ENCODE measurements at regions not wholly inside any gene's neighbourhood (a gene's known extent, or its start where the extent isn't known, plus 50 kb on each side); places are given as distances from the start of the nearest gene placed in this dataset.

GRCh38 chr11:15889363-15890030 is 466.8 kb downstream of the SOX6 start:
- DNase-seq, result no peak

DNA sequence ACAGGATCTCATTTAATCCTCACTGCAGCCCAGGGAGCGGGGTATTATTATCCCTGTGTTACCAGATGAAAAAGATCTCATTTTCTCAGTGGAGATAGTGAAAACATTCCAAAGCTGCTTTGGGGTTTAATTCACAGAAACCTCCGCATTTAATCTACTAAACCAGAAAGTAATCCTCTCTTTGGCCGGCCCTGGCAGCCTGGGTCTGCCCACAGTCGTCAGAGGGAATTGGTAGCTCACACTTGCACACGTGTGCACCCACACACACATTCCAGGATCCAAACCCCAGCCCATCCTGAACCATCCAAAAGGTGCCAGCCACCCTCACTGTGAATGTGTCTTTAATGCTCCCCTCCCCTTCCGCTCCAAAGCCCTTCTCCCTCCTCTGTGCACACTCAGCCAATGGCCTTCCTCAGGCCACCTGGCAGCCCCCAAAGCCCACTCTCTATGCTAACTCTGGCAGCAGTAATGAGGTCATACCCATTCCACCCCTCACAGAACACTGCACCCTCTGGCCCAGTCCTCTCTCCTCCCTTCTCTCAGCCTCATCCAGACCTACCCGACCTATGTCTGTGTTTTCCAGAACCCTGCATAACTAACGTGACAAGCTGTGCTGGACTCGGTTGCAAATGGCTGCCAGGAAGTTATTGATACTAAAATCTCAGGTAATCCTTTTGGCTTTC is 466.2 kb downstream of the SOX6 start:
- DNase-seq, result no peak

DNA sequence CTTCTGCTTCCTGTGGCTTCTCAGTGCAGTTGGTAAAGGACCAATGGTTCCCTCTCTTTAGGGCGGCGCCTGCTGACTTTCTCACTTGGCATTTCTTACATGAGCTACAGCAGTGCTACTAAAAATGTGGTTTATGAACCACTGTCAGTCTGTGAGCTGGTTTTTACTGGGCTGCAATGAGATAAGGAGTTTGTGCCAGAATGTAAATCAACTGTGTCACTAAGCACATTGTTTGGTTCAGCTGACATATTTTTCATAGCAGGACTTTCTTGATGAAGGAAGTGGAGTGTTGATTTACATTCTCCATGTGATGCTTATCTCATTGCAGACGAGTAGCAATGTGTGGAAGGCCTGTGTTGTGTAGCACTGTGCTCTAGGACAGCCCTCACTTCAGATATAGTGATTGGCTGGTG is 463.3 kb downstream of the SOX6 start:
- no peak for DNase-seq

DNA sequence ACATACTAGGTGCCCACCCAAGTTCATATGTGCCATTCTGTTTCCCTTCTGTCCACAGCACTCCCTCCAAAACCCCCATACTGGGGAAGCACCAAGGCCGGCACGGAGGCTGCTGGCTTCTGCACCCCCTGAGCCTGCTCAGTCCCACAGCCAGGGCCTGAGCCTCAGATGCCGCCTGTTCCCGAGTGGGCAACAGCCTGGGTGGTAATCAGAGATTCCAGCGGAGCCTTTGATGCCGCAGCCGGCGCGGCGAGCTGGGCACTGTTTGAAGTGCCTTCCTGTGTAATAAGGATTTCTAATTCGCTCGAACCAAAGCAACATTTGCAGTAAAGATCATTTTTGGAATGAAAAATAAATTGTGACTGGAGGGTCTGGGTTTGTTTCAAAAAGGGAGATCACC is 460.3 kb downstream of the SOX6 start:
- DNase-seq, result no peak

DNA sequence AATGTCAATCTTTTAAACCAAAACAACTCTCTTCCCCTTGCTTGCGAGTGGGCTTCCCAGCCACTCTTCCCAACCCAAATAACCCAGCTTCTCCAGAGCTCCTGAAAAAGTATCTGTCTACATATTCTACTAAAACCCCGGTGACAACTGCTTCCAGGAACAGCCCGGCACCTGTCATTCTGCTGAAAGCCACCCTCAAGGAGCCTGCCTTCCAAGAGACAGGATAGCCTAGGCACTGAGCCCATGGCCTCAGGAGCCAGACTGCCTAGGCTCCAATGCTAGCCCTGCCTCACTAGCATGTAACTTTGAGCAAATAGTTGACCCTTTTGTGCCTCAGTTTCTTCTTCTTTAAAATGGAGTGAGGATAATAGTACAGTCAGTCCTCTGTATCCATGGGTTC is 459.8 kb downstream of the SOX6 start:
- no peak for DNase-seq

GRCh38 chr11:15897211-15897960 is 459.0 kb downstream of the SOX6 start:
- no peak for DNase-seq

GRCh38 chr11:15901054-15901453 is 455.3 kb downstream of the SOX6 start:
- DNase-seq, result no peak

GRCh38 chr11:15901790-15902189 is 454.6 kb downstream of the SOX6 start:
- no peak for DNase-seq

DNA sequence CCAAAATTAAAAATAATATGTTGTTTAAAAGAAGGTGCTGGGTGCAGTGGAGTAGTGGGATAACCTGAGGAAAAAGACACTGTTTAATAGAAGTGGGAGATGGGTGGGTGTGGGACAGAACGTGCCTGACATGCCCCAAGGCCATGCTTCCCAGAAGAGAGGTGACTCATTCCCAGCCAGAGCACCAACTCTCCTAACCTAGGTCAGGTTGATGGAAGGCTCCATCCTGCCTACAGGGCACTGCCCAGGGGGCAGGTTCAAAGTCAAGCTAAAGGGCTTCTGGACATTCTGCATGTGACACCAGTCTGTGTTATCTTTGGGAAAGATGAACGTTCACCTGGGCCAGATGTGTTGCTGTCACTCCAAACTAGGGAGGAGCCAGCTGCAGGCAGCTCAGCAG is 453.1 kb downstream of the SOX6 start:
- DNase-seq, result no peak

DNA sequence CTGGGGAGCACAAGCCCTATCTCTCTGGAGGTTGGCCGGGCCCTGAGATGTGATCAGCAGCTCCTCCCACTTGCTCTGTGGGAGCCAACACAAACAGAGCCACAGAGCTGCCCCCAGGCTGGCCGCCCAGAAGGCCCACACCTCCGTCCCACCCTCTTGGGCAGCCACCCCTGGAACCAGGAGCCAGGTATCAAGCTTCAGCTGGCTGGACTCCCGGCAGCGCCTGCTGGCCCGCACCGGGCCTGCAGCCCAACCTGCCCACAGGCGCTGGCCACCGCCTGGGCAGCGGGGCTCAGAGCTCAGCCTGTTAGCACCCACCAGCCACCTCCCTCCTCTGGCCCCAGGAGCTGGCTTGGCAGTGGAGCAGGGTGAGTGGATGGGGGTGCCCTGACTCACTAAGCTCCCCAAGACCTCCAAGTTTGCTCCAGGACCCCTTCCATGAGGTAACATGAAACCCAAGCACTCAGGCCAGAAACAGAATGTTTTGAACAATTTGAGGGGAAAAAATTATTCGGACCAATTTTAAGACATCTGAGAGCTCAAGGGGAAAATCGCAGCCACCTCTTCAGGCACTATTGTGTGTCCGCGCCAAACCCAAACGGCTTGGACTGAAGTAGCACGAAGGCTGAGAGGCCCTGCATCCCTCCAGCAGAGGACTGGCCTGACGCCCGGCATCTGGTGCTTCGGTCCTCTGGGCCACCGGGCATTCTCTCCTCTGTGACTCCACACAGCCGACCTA is 450.8 kb downstream of the SOX6 start:
- peak; percentile 77 for DNase-seq

- no peak for DNase-seq
Observed at GRCh38 chr11:15906481-15907035, 449.8 kb downstream of the SOX6 start.

- no peak for DNase-seq
Observed at GRCh38 chr11:15907806-15908205, 448.5 kb downstream of the SOX6 start.

DNA sequence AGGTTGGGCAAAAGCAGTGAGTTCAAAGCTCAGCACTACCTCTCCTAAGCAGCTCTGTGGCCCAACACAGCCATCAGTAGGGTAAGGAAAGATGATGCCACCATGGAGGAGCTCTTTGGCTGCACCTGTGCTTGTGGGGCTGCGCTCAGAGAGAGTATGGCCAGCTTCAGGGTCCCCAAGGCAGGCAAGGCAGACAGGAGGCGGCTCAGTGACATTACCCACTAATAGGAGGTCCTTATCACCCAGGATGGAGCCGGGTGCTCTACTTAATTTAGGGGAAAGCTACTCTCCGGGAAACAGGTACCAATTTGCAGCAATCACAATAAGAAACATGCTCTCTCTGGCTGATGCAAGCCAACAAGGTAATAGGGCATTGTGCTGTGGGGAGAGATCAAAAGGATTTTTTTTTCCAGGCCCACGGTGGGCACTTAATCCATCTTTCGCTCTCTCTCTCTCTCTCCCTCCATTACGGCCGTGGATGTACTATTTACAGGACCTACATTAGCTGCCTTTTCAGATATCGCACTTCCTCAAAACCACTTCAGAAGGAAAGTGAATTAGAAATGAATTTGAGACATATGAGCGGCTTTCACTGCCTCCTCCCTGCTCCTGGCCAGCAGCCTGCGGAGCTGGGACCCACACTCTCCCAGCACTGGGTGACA is 446.3 kb downstream of the SOX6 start:
- DNase-seq, result no peak

GRCh38 chr11:15910761-15911160 is 445.6 kb downstream of the SOX6 start:
- no peak for DNase-seq

GRCh38 chr11:15911377-15912044 is 444.8 kb downstream of the SOX6 start:
- no peak for DNase-seq

DNA sequence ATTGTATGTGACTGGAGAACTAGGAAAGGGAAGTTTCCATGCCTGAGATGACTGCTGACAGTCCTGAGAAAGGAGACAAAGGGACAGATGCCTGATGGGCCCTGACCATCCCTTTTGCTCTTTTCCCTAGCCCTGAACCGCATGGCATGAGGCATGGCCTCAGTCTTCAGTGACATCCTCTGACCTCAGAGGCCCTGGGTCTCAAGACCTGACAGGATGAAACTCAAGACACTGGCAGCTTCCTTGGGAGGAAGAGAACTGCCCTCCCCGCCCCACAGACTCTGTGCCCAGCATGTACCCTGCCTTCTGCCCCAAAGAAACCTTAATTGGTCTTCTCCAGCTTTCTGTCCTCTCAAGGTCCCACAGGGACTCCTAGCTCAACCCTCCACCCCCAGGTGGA is 444.1 kb downstream of the SOX6 start:
- no peak for DNase-seq

DNA sequence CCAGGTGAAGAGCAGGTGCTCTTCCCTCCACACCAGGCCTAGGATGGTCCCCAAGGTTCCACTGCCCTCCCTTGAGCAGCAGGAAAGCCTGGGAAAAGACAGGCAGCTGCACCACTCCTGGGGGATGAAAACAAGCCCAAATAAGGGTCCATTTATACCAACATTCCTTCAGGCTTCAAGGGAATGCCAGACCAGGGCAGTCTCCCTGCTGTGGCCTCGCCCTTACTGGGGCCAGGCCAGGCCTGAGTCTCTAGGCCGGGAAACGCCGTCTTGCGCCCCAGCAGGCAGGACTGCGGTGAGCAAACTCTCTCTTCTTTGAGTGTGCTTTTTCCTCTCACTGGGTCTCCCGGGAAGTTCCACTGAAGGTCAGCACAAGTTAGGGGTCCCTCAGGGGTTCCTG is 443.5 kb downstream of the SOX6 start:
- DNase-seq, result no peak

DNA sequence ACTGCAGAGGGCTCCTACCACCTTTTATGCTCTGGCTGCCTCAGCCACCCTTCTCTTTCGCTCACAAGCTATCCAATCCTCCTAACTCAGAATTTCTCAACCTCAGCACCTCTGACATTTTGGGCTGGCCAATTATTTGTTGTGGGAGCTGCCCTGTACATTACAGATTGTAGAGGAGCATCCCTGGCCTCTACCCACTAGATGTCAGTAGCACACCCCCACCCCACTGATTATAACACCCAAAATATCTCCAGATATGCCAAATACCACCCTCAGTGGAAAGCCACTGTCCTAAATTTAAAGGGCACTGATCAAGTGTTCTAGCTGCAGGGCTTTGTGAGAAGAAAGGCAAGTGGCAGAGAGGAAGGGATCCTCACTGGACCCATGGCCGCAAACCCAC is 443.1 kb downstream of the SOX6 start:
- no peak for DNase-seq

All from right forelimb (tissue), 1 donor.